LHCN-M2 (cell line): ENCODE measurements at regions not wholly inside any gene's neighbourhood (a gene's known extent, or its start where the extent isn't known, plus 50 kb on each side); places are given as distances from the start of the nearest gene placed in this dataset.

Experiments used
- DNase-seq: peaks from one replicate; pipeline ENCODE4 v3.0.0-alpha.2; 2012; ENCODE audit warnings: low read depth

DNA sequence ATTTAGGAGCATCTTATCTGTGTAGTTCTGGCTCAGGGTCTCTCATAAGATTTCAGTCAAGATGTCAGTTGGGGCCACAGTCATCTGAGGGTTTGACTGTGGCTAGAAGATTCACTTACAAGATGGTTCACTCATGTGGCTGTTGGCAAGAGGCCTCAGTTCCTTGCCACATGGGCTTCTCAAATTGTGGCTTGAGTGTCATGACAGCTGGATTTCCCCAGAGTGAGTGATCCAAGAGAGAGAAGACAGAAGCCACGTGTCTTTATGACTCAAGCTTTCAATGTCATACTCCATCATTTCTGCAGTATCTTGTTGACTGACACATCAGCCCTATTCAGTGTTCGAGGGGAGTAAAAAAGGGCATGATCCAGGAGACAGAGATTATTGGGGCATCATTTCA lies 131.3 kb upstream of the AP1S2 start:
- DNase-seq: peak; percentile 45

- no peak for DNase-seq
These were observed 128.4 kb upstream of the AP1S2 start for GRCh38 chrX:15983034-15983433.

DNA sequence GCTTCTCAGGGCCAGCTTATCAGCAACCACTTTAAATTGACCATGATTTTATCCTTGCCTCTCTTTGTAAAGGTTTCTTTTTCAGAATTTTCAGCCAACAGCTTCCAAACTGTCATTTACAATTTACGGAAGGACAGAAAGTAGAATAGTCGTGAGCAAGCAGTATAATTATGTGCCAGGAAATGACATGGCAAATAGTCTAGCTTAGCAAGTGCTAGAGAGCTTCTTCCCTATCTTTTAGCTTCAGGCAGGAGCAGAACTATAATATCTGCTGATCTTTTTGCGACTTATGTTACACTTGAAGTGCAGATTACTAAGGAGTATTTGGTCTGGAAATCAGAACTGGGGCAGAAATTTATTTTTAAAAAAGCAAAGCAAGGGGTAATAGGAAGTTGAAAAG lies 123.0 kb upstream of the AP1S2 start:
- no peak for DNase-seq

GRCh38 chrX:15976396-15976795 lies 121.8 kb upstream of the AP1S2 start:
- DNase-seq: no peak

- DNase-seq: no peak
These were observed 119.3 kb upstream of the AP1S2 start for GRCh38 chrX:15973946-15974345.

DNA sequence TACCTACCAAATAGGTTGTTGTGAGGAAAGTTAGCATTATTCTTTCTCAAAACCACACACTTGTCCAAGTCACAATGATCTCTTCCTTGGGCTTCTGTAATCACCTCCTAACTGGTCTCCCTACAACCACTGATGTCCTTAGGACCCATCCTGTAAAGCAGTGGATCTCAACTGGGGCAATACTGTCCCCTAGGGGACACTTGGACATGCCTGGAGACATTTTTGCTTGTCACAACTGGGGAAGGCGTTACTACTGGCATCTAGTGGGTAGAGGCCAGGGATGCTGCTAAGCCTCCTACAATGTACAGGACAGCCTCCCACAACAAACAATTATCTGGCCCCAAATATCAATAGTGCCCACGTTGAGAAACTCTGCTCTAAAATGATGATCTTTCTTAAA lies 118.7 kb upstream of the AP1S2 start:
- DNase-seq: peak; percentile 52

- DNase-seq: no peak
These were observed 117.1 kb upstream of the AP1S2 start for GRCh38 chrX:15971696-15972095.

DNA sequence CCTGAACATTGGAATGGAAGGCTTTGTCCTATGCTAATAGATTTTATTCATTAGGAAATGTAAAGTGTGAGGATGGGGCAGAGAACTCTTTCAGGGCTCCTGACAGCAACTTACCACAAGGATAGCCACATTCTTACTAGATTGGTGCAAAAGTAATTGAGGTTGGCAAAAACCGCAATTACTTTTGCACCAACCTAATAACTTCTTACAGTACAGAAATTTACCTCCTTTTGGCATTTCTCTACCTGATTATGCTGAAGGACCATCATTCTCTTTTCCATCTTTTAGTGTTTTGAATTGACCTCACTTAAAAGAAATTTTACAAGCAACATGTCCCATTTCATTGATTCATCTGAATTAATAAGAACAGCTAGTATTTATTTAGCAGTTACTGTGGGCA lies 109.2 kb upstream of the AP1S2 start:
- no peak for DNase-seq

DNA sequence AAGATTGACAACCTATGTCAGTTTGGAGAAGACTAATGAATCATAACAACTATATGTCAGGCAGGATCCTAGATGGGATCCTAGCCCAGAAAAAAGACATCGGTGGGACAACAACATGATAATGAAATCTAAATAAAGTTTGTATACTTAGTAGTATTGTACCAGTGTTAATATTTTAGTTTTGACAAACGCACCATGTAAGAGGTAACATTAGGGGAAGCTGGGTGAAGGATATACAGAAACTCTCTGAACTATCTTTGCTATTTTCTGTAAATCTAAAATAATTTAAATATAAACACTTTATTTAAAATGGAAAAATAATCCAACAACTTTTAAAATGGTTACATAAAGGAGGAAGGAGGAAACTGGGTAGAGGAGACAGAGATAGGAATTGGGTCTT lies 105.6 kb upstream of the AP1S2 start:
- no peak for DNase-seq

DNA sequence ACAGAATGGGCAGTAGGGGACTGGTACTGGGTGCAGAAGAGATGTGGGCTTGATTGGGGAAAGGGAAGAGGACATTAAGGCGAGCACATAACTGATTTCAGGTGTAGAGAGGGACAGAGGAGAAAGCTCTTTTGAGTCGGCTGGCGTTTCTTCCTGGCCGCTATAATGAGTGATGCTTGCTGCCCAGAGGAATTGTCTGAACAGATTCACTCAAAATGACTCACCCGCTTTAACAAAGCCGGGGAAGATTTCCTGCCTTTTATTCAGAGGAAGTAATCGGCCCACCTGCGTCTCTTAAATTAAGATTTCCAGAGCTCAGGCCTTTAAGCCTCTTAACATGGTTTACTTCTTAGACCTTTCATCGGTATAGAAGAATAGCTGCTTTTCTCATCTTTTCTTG lies 102.1 kb upstream of the AP1S2 start:
- DNase-seq: no peak

- no peak for DNase-seq
These were observed 99.2 kb upstream of the AP1S2 start for GRCh38 chrX:15953801-15954200.

GRCh38 chrX:15952212-15952611 lies 97.6 kb upstream of the AP1S2 start:
- no peak for DNase-seq

DNA sequence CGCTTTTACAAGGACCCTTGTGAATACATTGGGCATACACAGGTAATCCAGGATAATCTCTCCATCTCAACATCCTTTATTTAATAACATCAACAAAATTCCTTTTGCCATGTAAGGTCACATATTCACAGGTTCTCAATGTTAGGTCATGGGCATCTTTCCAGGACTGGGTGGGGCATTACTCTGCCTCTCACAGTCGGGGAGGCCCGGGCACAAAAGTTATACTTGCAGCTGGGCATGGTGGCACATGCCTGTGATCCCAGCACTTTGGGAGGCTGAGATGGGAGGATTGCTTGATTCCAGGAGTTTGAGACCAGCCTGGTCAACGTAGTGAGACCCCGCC lies 93.7 kb upstream of the AP1S2 start:
- peak; percentile 13 for DNase-seq

DNA sequence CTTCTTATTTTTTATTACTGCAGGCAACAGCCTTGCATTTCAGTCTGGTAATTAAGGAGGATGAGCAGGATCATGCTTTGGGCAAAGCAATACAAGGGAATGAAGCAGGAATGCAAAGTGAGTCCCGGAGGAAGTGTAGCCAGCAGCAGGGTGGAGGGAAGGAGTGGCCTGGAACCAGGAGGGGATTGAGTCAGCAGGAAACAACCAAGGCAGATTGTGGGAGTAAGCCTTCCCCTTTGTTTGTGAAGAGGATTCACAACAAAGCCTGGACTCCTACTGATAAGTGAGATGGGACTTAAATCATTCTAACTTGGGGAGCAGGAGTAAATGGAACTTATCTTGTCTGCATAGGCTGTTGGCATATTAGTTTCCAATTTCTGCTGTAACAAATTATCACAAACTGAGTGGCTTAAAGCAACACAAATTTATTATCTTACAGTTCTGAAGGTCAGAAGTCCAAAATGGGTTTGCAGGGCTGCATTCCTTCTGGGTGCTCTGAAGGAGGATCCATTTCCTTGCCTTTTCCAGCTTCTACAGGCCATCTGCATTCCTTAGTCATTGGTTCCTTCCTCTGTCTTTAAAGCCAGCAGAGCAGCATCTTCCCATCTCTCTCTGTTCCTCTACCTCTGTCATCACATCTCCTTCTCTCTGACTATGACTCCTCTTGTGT lies 93.2 kb upstream of the AP1S2 start:
- DNase-seq: peak; percentile 72

- DNase-seq: peak; percentile 85
These were observed 92.4 kb upstream of the AP1S2 start for GRCh38 chrX:15946783-15947580.

DNA sequence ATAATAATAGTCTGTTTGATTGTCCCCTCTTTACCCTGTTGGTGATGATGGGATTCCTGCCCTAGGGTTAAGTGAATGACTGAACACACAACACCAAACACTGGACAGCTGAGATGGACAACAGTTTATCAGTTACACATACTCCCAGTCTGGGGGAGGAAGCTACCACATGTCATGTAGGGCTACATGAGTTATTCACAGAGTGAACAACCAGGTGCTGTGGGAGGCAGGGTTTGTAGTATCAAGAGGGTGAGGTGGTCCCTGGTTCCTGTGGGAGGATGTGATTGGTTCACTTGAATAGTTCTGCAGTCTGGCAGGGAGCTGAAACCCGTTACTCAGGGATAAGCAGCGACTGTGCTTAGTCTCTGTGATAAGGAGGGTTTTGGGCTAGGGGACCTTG lies 88.8 kb upstream of the AP1S2 start:
- no peak for DNase-seq

- DNase-seq: no peak
These were observed 87.7 kb upstream of the AP1S2 start for GRCh38 chrX:15942307-15942706.

DNA sequence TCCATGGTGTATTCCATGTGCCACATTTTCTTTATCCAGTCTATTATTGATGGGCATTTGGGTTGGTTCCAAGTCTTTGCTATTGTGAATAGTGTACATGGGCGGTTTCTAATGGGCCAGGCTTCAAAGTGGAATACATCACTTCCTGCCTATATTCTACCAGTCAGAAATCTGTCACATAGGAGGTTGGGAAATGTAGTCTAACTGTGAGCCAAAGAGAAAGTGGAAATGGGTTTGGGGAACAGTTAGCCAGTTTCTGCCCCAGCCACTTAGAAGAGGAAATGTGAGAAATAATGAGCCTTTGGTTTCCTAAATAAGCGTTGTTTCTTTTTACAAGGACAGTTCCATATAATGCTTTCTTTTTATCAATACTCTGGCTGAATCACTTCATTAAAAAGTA lies 85.1 kb upstream of the AP1S2 start:
- no peak for DNase-seq

DNA sequence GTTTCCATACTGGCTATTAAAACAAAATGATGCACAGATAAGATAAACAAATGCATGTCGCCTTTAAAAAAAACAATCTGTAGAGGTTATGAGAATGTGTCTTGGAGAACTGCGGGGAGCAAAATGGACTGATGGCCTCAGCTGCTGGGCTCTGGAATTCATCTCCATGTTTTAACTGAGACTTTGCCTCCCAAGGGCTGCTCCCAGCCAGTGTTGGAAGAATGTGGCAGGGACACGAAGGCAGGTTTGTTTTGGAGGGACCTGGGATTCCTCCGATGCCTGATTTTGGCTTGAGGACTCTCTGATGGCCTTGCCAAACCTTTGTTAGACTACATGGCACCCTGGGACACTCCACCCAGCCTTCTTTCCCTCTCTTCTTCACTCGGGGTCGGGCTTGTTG lies 83.5 kb upstream of the AP1S2 start:
- no peak for DNase-seq

DNA sequence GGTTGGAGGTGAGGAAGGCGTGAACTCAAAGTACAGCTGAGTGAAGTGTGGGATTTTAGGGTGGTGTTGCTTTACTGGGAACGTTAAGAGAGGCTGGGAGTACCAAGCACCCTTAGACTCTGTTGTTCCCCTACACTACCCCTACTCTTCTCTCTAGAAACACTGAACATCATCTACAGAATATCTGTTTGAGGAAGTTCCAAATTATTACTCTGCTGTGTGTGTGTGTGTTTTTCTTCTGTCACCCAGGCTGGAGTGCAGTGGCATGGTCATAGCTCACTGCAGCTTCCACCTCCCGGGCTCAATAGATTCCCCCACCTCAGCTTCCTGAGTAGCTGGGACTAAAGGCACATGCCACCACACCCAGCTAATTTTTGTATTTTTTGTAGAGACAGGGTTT lies 76.7 kb upstream of the AP1S2 start:
- no peak for DNase-seq

DNA sequence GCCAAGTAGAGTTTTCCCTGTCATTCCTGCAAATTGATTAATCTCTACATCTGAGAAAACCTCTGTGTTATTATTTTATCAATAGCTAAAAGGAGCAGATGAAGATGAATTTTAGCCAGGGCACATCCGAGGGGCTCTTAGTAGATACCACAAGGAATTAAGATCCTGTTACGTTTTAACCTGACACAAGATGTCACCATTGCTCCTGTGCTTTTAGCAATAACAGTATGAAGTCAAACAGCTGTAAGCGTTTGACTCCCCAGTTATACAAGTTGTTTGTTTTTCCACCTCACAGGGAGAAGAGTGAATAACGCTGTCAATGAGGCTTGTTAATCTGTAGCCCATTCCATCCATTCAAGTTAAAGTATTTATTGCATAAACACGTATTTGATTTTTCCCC lies 76.0 kb upstream of the AP1S2 start:
- peak; percentile 40 for DNase-seq

DNA sequence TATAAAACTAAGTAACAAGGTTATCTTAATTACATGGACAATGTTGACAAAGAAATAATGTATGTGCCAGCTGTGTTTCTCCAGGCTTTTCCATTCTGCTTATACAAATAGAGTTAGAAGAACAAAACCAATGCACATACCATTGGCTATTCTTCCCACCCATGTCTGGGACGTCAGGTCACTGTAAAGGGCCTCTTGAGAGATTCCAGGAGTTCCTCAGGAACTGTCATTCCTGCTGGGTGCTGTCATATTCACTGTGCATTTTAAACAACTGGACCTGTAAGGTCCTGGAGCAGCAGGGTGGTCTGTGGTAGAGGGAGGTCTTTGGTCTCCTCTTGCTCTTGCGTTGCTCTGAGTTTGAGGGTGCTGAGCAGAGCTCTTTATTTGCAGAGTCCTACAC lies 74.6 kb upstream of the AP1S2 start:
- DNase-seq: no peak

- no peak for DNase-seq
These were observed 72.0 kb upstream of the AP1S2 start for GRCh38 chrX:15926622-15927021.

DNA sequence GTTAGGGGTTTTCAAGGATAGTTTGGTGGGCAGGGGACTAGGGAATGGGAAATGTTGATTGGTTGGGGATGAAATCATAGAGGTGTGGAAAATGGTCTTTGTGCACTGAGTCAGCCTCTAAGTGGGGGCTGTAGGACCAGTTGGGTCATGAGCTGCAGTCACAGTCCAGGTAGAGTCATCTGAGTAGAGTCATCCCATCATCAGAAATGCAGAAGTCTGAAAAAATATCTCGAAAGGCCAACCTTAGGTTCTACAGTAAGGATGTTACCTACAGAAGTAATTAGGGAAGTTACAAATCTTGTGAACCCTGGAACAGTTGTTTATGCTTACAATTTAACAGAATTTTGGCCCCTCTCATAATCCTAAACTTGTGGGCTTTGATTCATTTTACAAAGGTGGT lies 63.4 kb upstream of the AP1S2 start:
- no peak for DNase-seq
